Heart right ventricle (tissue), 16 donors: ENCODE measurements at regions not wholly inside any gene's neighbourhood (a gene's known extent, or its start where the extent isn't known, plus 50 kb on each side); places are given as distances from the start of the nearest gene placed in this dataset.

ENCODE experiments used
- ATAC-seq, 8 donors: fragments of 200-7000 bp; cut with Tn5 transposase; one replicate each; pipeline ENCODE4 v1.9.1; 2020; ENCODE audit warnings: mild to moderate bottlenecking in 8 of 8, moderate library complexity in 8 of 8, moderate number of reproducible peaks in 1 of 8
- DNase-seq, 2 donors: peaks; one replicate each; pipeline ENCODE4 v3.0.0-alpha.2; 2020
- H3K27ac ChIP-seq, 10 donors: fragments of 200-600 bp; sonication (generic) in 2 of 10; one replicate each; pipeline versions ENCODE4 v1.5.0 to v1.8.0; 2020 to 2022; ENCODE audit warnings: mild to moderate bottlenecking in 3 of 10
- H3K27me3 ChIP-seq, 7 donors: fragments of 200-600 bp; one replicate each; pipeline ENCODE4 v1.8.0; 2021 to 2022; ENCODE audit warnings: mild to moderate bottlenecking in 2 of 7
- H3K36me3 ChIP-seq, 9 donors: fragments of 200-600 bp; sonication (generic) in 1 of 9; one replicate each; pipeline versions ENCODE4 v1.5.0 to v1.8.0; 2020 to 2022; ENCODE audit warnings: mild to moderate bottlenecking in 2 of 9
- H3K4me1 ChIP-seq, 9 donors: fragments of 200-600 bp; sonication (generic) in 1 of 9; one replicate each; pipeline versions ENCODE4 v1.5.0 to v1.8.0; 2020 to 2022; ENCODE audit warnings: mild to moderate bottlenecking in 4 of 9
- H3K4me3 ChIP-seq, 10 donors: fragments of 200-600 bp; sonication (generic) in 2 of 10; one replicate each; pipeline versions ENCODE4 v1.5.0 to v1.8.0; 2020 to 2022; ENCODE audit warnings: mild to moderate bottlenecking in 7 of 10, moderate library complexity in 2 of 10
- H3K9me3 ChIP-seq, 11 donors: fragments of 200-600 bp in 10 of 11; sonication (generic) in 2 of 11; one replicate each; pipeline versions ENCODE4 v1.5.0 to v1.8.0; 2013 to 2022; ENCODE audit warnings: mild to moderate bottlenecking in 2 of 11, control low read depth in 1 of 11, moderate library complexity in 1 of 11
- CTCF ChIP-seq, 9 donors: fragments of 200-600 bp; sonication (generic) in 2 of 9; IDR thresholded peaks; one replicate each; pipeline versions ENCODE4 v1.5.0 to v1.8.0; 2021 to 2022; ENCODE audit warnings: antibody characterized with exemption in 9 of 9, mild to moderate bottlenecking in 5 of 9, moderate library complexity in 1 of 9
- WGBS, 2 donors: extraction: QIAGEN DNeasy Blood & Tissue Kit; methylation state at CpG; one replicate each; pipeline ENCODE4 v1.1.7; 2013; ENCODE audit warnings: inconsistent platforms in 1 of 2; 5-methylcytosine and 5-hydroxymethylcytosine counted together
- intact Hi-C, 10 donors: fragments of 100-400 bp; cut with DNase I; formaldehyde crosslinking; loops; one replicate each; pipeline versions ENCODE4 v1.11.1 to v1.14.2; 2022
- donor health status: Arrhythmogenic right ventricular cardiomyopathy.
- donor health status: ischemic (EF 13 %, LVEDD 7.1; RV severe dilation, severe dysfunction).
- donor health status: healthy with polysubstance abuse.
- donor health status: DM: no; HTN: yes; CAD: no.
- donor health status: DM: no; HTN: no; CAD: no.
- donor health status: ischemic (EF 25% LVEDD 6.9; RV normal size, moderate dysfunction).
- donor health status: ischemic (EF 25% LVEDD 5.7; RV mildly dilated, moderate dysfunction).
- donor health status: healthy.
- donor health status: DM: yes; HTN: yes; CAD: no.
- donor health status: Ischemic cardiomyopathy.
- donor health status: ischemic (EF 35%, LVEDD 5.7; RV mildly dilated, moderate dysfunction).
- donor health status: nonischemic (EF 11% LVEDD 7.7; RV severe dilation, severe dysfunction).
- donor health status: DM: yes; HTN: yes; CAD: no.
- donor health status: PGD.
- donor health status: ischemic (EF 29% LVEDD 5.4; RV normal size, mild dysfunction).
- donor health status: nonischemic (EF 23%, LVEDD 6.1; RV moderate dilation, normal function).

GRCh38 chr11:128057786-128058395, 529.5 kb downstream of the ETS1 start:
- H3K27ac ChIP-seq = no peak overlapping the region
- TF ChIP-seq CTCF (IDR thresholded peaks at IDR 0.05) = no peak
- no peaks in the 10 kb centered on the region for H3K36me3 ChIP-seq
- peaks cover 0 to 20% (median 0%) of the 10 kb centered on the region in 9 donors for H3K4me1 ChIP-seq
- intact Hi-C loops = no loop called here
- H3K4me3 ChIP-seq = no peak overlapping the region
- DNase-seq (no peak), ATAC-seq (no peak)
- no peaks in the 10 kb centered on the region for H3K9me3 ChIP-seq
- no peaks in the 10 kb centered on the region for H3K27me3 ChIP-seq
- WGBS, 2 donors = 80 to 83% methylated on average over 6 of the region's 6 CpGs

- H3K27ac ChIP-seq = no peak overlapping the region
- ATAC-seq (no peak), DNase-seq (no peak)
- no peak for TF ChIP-seq CTCF (IDR thresholded peaks at IDR 0.05)
- intact Hi-C loops = no loop called here
- no peaks in the 10 kb centered on the region for H3K9me3 ChIP-seq
- 79 to 86% methylated on average over 3 of the region's 3 CpGs for WGBS, 2 donors
- no peaks in the 10 kb centered on the region for H3K36me3 ChIP-seq
- H3K27me3 ChIP-seq = no peaks in the 10 kb centered on the region
- H3K4me3 ChIP-seq = no peak overlapping the region
- peaks cover 0 to 40% (median 0%) of the 10 kb centered on the region in 9 donors for H3K4me1 ChIP-seq
Measured at GRCh38 chr11:128055576-128056217, 531.7 kb downstream of the ETS1 start.

- ATAC-seq (no peak), DNase-seq (no peak)
- Histone ChIP-seq H3K27ac (peak overlapping the region in 1 of 10 donors; percentile 64), H3K4me1 (peaks cover 0 to 43% (median 0%) of the 10 kb centered on the region in 9 donors), H3K27me3 (no peaks in the 10 kb centered on the region), H3K36me3 (no peaks in the 10 kb centered on the region), H3K4me3 (no peak overlapping the region), H3K9me3 (no peaks in the 10 kb centered on the region)
- no peak for TF ChIP-seq CTCF (IDR thresholded peaks at IDR 0.05)
- WGBS, 2 donors = 79 to 81% methylated on average over 2 of the region's 2 CpGs
- intact Hi-C loops = no loop called here
Measured at GRCh38 chr11:128053981-128054931, 533.1 kb downstream of the ETS1 start.

GRCh38 chr11:128052912-128053641, 534.3 kb downstream of the ETS1 start:
- Histone ChIP-seq H3K9me3 (no peaks in the 10 kb centered on the region), H3K4me1 (peaks cover 0 to 43% (median 0%) of the 10 kb centered on the region in 9 donors), H3K4me3 (no peak overlapping the region), H3K36me3 (no peaks in the 10 kb centered on the region), H3K27ac (peak overlapping the region in 1 of 10 donors; percentile 64), H3K27me3 (no peaks in the 10 kb centered on the region)
- 39 to 47% methylated on average over 2 of the region's 2 CpGs for WGBS, 2 donors
- intact Hi-C loops = no loop called here
- DNase-seq = no peak
- no peak for ATAC-seq
- TF ChIP-seq CTCF (IDR thresholded peaks at IDR 0.05) = no peak
